Activated CD8-positive, alpha-beta memory T cell treated with anti-CD3 and anti-CD28 coated beads, Interleukin-2, amount 10 ng/mL, durations not matched to agents 7 days and 5 days (primary cell): ENCODE measurements at regions not wholly inside any gene's neighbourhood (a gene's known extent, or its start where the extent isn't known, plus 50 kb on each side); places are given as distances from the start of the nearest gene placed in this dataset.
"Not testable (repeated sequence)": the region's sequence is repeated elsewhere in the genome, so short reads cannot be mapped to it uniquely, and the experiment has no call there.

Experiments
- ATAC-seq: fragments of 150-1000 bp; cut with Tn5 transposase; one replicate; pipeline ENCODE4 v1.10.0; 2021; ENCODE audit warnings: moderate library complexity
- CTCF ChIA-PET: fragments of 350-600 bp; sonication (Branson Sonifier 250); formaldehyde crosslinking; loops from one replicate; lab custom pipeline; 2021; ENCODE audit warnings: antibody characterized with exemption; lab: Charles Lee
- DNase-seq: peaks from one replicate; pipeline ENCODE4 v3.0.0-alpha.2; 2020
- H3K27ac Mint-ChIP-seq: one replicate; pipeline ENCODE4 v1.8.0; 2021; ENCODE audit warnings: mild to moderate bottlenecking, mixed read lengths
- H3K27me3 Mint-ChIP-seq: one replicate; pipeline ENCODE4 v1.8.0; 2021; ENCODE audit warnings: mixed read lengths
- H3K36me3 Mint-ChIP-seq: one replicate; pipeline ENCODE4 v1.8.0; 2021; ENCODE audit warnings: mild to moderate bottlenecking, mixed read lengths
- H3K4me1 Mint-ChIP-seq: one replicate; pipeline ENCODE4 v1.8.0; 2021; ENCODE audit warnings: mixed read lengths
- H3K4me3 Mint-ChIP-seq: one replicate; pipeline ENCODE4 v1.8.0; 2021; ENCODE audit warnings: mild to moderate bottlenecking, moderate library complexity, mixed read lengths
- H3K9me3 Mint-ChIP-seq: one replicate; pipeline ENCODE4 v1.8.0; 2022; ENCODE audit warnings: low read depth, mixed read lengths

- H3K27me3 Mint-ChIP-seq, result no peaks in the 10 kb centered on the region
- no peaks in the 10 kb centered on the region for H3K4me1 Mint-ChIP-seq
- no peaks in the 10 kb centered on the region for H3K36me3 Mint-ChIP-seq
- ATAC-seq (no peak), DNase-seq (no peak)
- no peak overlapping the region for H3K27ac Mint-ChIP-seq
- H3K9me3 Mint-ChIP-seq, result peaks cover 5% of the 10 kb centered on the region
- CTCF ChIA-PET, result no interaction called here
- H3K4me3 Mint-ChIP-seq, result no peak overlapping the region
Measured at GRCh38 chr7:8809320-8809719, 375.9 kb downstream of the NXPH1 start.

DNA sequence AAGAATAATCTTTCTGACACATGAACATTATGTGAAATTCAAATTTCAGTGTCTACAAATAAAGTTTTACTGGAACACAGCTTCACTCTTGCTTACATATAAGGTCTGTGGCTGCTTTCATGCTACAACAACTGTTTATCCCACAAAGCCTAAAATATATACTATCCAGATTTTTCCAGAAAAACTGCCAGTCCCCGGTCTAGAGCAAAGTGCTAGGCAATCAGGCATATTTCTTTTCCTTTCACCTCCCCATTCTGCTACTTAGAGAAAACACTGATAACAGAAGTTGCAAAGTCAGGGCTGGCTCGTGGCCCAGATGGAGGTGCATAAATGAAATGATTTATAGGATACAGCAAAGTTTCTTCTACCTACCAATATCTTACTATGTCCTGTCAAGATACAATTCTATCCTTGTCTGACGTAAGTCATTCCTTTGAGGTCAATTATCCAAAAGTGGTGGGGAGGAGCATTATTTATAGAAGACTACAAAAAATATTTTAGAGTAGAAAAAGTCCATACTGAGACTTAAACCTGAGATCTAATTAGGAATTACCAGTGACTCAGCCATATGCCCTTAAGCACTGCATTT lies 384.1 kb downstream of the NXPH1 start:
- CTCF ChIA-PET, result no interaction called here
- DNase-seq, result no peak
- no peaks in the 10 kb centered on the region for H3K27me3 Mint-ChIP-seq
- H3K27ac Mint-ChIP-seq, result no peak overlapping the region
- no peak overlapping the region for H3K4me3 Mint-ChIP-seq
- H3K36me3 Mint-ChIP-seq, result no peaks in the 10 kb centered on the region
- ATAC-seq, result no peak
- H3K9me3 Mint-ChIP-seq, result no peaks in the 10 kb centered on the region
- H3K4me1 Mint-ChIP-seq, result no peaks in the 10 kb centered on the region

GRCh38 chr7:8818406-8818805 lies 385.0 kb downstream of the NXPH1 start:
- Mint-ChIP-seq H3K4me1 (no peaks in the 10 kb centered on the region), H3K27me3 (no peaks in the 10 kb centered on the region), H3K36me3 (no peaks in the 10 kb centered on the region), H3K9me3 (no peaks in the 10 kb centered on the region), H3K4me3 (no peak overlapping the region), H3K27ac (no peak overlapping the region)
- CTCF ChIA-PET, result no interaction called here
- DNase-seq (no peak), ATAC-seq (no peak)

DNA sequence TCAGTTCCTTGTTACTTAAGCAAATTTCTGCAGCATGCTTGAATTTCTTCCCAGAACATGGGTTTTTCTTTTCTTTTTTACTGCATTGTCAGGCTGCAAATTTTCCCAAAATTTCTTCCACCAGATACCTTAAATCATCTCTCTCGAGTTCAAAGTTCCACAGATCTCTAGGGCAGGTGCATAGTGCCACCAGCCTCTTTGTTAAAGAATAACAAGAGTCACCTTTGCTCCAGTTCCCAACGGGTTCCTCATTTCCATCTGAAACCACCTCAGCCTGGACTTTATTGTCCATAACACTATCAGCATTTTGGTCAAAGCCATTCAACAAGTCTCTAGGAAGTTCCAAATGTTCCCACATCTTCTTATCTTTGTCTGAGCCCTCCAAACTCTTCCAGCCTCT lies 389.2 kb downstream of the NXPH1 start:
- ATAC-seq, result no peak
- CTCF ChIA-PET, result no interaction called here
- H3K9me3 Mint-ChIP-seq, result no peaks in the 10 kb centered on the region
- no peak for DNase-seq
- H3K4me1 Mint-ChIP-seq, result no peaks in the 10 kb centered on the region
- H3K36me3 Mint-ChIP-seq, result no peaks in the 10 kb centered on the region
- H3K27me3 Mint-ChIP-seq, result no peaks in the 10 kb centered on the region
- H3K4me3 Mint-ChIP-seq, result no peak overlapping the region
- no peak overlapping the region for H3K27ac Mint-ChIP-seq

GRCh38 chr7:8823486-8823885 lies 390.1 kb downstream of the NXPH1 start:
- DNase-seq (no peak), ATAC-seq (no peak)
- Mint-ChIP-seq H3K27me3 (no peaks in the 10 kb centered on the region), H3K36me3 (no peaks in the 10 kb centered on the region), H3K27ac (no peak overlapping the region), H3K4me1 (no peaks in the 10 kb centered on the region), H3K4me3 (no peak overlapping the region), H3K9me3 (no peaks in the 10 kb centered on the region)
- CTCF ChIA-PET, result no interaction called here

DNA sequence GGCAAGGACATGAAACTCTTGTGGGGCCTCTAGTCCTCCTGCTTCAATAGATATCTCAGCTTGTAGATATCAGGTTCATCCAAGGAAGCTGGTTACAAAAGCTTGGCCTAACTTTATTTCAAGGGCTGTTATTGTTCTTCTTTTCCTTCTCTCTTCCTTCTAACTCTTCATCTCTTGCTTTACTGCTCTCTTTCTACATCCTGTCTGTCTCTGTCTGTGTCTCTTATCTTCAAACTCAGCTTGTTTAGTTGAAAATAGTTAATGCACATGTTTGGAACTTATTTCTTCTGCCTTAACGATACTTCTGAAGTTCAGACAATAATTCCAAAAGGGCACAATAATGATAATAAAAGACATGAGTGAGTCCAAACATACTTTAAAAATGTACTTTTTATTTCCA lies 393.9 kb downstream of the NXPH1 start:
- no peaks in the 10 kb centered on the region for H3K27me3 Mint-ChIP-seq
- no peak for DNase-seq
- ATAC-seq, result no peak
- H3K36me3 Mint-ChIP-seq, result no peaks in the 10 kb centered on the region
- H3K4me1 Mint-ChIP-seq, result no peaks in the 10 kb centered on the region
- CTCF ChIA-PET, result no interaction called here
- H3K27ac Mint-ChIP-seq, result no peak overlapping the region
- H3K4me3 Mint-ChIP-seq, result no peak overlapping the region
- no peaks in the 10 kb centered on the region for H3K9me3 Mint-ChIP-seq

- peaks cover under 1% of the 10 kb centered on the region for H3K9me3 Mint-ChIP-seq
- CTCF ChIA-PET, result no interaction called here
- H3K4me3 Mint-ChIP-seq, result no peak overlapping the region
- H3K27me3 Mint-ChIP-seq, result no peaks in the 10 kb centered on the region
- H3K27ac Mint-ChIP-seq, result no peak overlapping the region
- H3K36me3 Mint-ChIP-seq, result no peaks in the 10 kb centered on the region
- no peak for ATAC-seq
- no peaks in the 10 kb centered on the region for H3K4me1 Mint-ChIP-seq
- no peak for DNase-seq
Measured at GRCh38 chr7:8829100-8829499, 395.7 kb downstream of the NXPH1 start.

DNA sequence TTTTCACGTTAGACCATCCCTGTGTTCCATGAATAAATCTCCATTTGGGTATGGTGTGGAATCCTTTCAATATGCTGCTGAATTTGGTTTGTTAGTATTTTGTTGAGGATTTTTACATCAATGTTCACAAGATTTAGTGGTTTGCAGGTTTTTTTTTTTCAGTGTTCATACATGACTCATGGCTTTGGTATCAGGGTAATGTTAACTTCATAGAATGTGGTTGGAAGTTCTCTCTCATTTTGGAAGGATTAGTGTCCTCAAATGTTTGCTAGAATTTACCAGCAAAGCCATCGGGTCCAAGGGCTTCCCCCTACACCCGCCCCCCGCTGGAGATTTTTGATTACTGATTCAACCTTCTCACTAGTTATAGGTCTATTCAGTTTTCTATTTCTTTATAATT lies 398.0 kb downstream of the NXPH1 start:
- H3K9me3 Mint-ChIP-seq, result peaks cover 3% of the 10 kb centered on the region
- no peak overlapping the region for H3K27ac Mint-ChIP-seq
- ATAC-seq (no peak), DNase-seq (no peak)
- no peak overlapping the region for H3K4me3 Mint-ChIP-seq
- H3K36me3 Mint-ChIP-seq, result no peaks in the 10 kb centered on the region
- H3K4me1 Mint-ChIP-seq, result no peaks in the 10 kb centered on the region
- no peaks in the 10 kb centered on the region for H3K27me3 Mint-ChIP-seq
- CTCF ChIA-PET, result no interaction called here

DNA sequence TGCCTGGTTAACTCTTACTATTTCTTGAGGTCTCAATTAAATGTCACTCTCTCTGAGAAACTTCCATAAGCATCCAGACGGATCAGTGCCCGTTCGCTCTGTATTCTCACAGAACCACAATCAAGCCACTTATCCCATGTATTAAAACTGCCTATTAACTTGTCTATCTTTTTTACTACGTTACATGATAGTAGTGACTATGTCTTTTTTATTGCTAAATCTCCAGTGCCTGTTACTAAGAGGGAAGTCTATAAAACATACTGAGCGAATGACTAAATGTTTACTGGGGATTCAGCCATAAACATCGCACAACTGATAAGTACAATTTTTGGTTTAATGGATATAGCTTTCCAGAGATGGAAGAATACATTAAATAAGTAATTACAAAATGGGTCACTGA lies 399.9 kb downstream of the NXPH1 start:
- no peak for DNase-seq
- no peaks in the 10 kb centered on the region for H3K27me3 Mint-ChIP-seq
- no peaks in the 10 kb centered on the region for H3K36me3 Mint-ChIP-seq
- H3K9me3 Mint-ChIP-seq, result peaks cover 3% of the 10 kb centered on the region
- H3K4me3 Mint-ChIP-seq, result no peak overlapping the region
- H3K4me1 Mint-ChIP-seq, result no peaks in the 10 kb centered on the region
- no peak for ATAC-seq
- CTCF ChIA-PET, result no interaction called here
- H3K27ac Mint-ChIP-seq, result no peak overlapping the region

DNA sequence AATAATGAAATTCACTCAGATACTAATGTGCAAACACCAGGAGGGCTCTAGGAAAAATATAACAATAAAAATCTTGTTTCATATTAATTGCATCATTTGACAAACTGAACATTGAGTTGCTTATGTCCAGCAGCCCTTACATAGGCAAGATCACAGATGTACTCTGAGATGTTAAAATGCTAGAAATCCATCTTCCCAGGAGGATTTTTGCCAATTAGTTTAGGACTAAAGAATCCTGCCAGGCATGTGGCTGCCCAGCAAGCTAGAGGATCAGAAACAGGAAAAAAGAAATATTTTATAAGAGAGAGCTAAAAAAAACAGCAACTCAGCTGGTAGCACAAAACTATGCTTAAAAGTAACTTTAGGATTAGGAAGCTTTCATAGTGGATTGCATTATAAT lies 407.8 kb downstream of the NXPH1 start:
- Mint-ChIP-seq H3K4me1 (no peaks in the 10 kb centered on the region), H3K36me3 (no peaks in the 10 kb centered on the region), H3K4me3 (no peak overlapping the region), H3K9me3 (peaks cover 2% of the 10 kb centered on the region), H3K27me3 (no peaks in the 10 kb centered on the region), H3K27ac (no peak overlapping the region)
- no peak for ATAC-seq
- DNase-seq, result no peak
- CTCF ChIA-PET, result no interaction called here

DNA sequence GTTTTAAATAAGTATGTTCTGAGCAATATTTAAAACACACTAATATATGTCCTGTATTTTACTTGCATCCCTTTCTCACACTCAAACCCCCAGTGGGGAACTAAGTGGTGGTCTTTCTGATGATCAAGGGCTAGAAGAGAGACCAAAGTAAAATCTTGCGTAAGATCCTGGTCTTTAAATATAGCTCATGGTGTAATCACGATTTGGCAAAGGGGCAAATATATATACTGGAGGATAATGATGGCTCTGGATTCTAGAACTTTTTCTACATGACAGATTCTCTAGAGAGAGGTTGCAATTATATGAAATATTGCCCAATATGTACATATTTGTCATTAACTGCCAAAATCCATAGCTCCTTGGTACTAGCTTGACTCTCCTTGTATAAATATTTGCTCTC lies 438.3 kb downstream of the NXPH1 start:
- Mint-ChIP-seq H3K36me3 (no peaks in the 10 kb centered on the region), H3K4me1 (no peaks in the 10 kb centered on the region), H3K4me3 (no peak overlapping the region), H3K27ac (no peak overlapping the region), H3K9me3 (no peaks in the 10 kb centered on the region), H3K27me3 (no peaks in the 10 kb centered on the region)
- CTCF ChIA-PET, result no interaction called here
- ATAC-seq (no peak), DNase-seq (no peak)

- no peaks in the 10 kb centered on the region for H3K36me3 Mint-ChIP-seq
- no peaks in the 10 kb centered on the region for H3K4me1 Mint-ChIP-seq
- CTCF ChIA-PET, result no interaction called here
- peaks cover 2% of the 10 kb centered on the region for H3K9me3 Mint-ChIP-seq
- DNase-seq (no peak), ATAC-seq (no peak)
- no peak overlapping the region for H3K4me3 Mint-ChIP-seq
- H3K27ac Mint-ChIP-seq, result no peak overlapping the region
- H3K27me3 Mint-ChIP-seq, result no peaks in the 10 kb centered on the region
Measured at GRCh38 chr7:8881916-8882315, 448.5 kb downstream of the NXPH1 start.

- Mint-ChIP-seq H3K4me3 (no peak overlapping the region), H3K36me3 (no peaks in the 10 kb centered on the region), H3K27me3 (no peaks in the 10 kb centered on the region), H3K4me1 (no peaks in the 10 kb centered on the region), H3K27ac (no peak overlapping the region), H3K9me3 (no peaks in the 10 kb centered on the region)
- DNase-seq, result no peak
- no peak for ATAC-seq
- CTCF ChIA-PET, result no interaction called here
Measured at GRCh38 chr7:8885480-8886000, 452.1 kb downstream of the NXPH1 start.

DNA sequence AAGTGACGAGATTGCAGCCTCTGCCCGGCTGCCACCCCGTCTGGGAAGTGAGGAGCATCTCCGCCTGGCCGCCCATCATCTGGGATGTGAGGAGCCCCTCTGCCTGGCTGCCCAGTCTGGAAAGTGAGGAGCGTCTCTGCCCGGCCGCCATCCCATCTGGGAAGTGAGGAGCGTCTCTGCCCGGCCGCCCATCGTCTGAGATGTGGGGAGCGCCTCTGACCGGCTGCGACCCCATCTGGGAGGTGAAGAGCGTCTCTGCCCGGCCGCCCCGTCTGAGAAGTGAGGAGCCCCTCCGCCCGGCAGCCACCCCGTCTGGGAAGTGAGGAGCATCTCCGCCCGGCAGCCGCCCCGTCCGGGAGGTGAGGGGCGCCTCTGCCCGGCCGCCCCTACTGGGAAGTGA lies 456.9 kb downstream of the NXPH1 start:
- H3K27ac Mint-ChIP-seq, DNase-seq, ATAC-seq, H3K4me1 Mint-ChIP-seq, H3K27me3 Mint-ChIP-seq, H3K36me3 Mint-ChIP-seq, CTCF ChIA-PET, H3K9me3 Mint-ChIP-seq, H3K4me3 Mint-ChIP-seq: not testable (repeated sequence)

GRCh38 chr7:8893775-8894174 lies 460.4 kb downstream of the NXPH1 start:
- Mint-ChIP-seq H3K27ac (no peak overlapping the region), H3K36me3 (no peaks in the 10 kb centered on the region), H3K9me3 (peaks cover 5% of the 10 kb centered on the region), H3K27me3 (no peaks in the 10 kb centered on the region), H3K4me1 (no peaks in the 10 kb centered on the region), H3K4me3 (no peak overlapping the region)
- DNase-seq (no peak), ATAC-seq (no peak)
- CTCF ChIA-PET, result no interaction called here
